HG02798 (cell line): ENCODE measurements at regions not wholly inside any gene's neighbourhood (a gene's known extent, or its start where the extent isn't known, plus 50 kb on each side); places are given as distances from the start of the nearest gene placed in this dataset.
"Not testable (repeated sequence)": the region's sequence is repeated elsewhere in the genome, so short reads cannot be mapped to it uniquely, and the experiment has no call there.

ENCODE experiments used
- ATAC-seq: cut with Tn5 transposase; IDR thresholded peaks from one replicate; pipeline ENCODE4 v1.9.1; 2021; ENCODE audit warnings: mild to moderate bottlenecking; ENCODE audit not compliant: unreplicated experiment, poor library complexity

DNA sequence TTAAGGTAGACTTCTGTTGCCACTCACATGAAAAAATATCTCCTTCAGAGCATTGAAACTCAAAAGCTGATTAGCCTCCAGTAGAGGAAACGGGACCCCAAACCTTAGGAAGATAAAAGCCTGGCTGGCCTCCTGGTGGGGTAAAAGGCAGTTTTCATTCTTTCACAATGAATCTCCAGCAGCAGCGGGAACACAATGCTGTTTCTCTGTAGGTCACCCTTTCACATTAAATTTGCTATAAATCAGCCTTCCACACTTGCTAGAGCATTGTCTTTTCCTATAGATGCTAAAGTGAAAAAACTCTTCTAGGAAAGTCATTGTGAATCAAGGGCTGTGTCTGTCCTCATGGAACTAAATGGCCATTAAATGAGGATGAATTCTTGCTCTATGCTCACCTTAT is 207.3 kb upstream of the MAGEB2 start:
- ATAC-seq = no peak

- ATAC-seq = no peak
Observed at GRCh38 chrX:30010471-30010870, 204.9 kb upstream of the MAGEB2 start.

- no peak for ATAC-seq
Observed at GRCh38 chrX:30015440-30015839, 199.9 kb upstream of the MAGEB2 start.

DNA sequence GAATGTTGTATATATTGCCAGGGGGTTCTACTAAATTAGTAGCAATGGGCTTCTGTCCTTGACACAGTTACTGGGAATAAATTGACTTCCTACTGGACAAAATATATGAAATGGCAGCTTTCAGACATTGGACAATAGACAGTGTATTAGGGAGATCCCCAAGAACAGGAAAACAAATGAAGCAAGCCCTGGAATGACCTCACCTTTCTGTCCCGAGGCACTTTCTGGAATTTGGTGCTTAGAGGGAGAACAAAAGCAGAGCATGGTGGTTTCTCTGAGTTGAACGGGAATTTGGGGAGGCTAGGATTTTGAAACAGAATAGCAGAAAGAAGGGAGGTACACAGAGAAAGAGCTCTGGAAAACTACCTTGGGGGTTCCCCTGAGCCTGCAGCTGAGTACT is 187.7 kb upstream of the MAGEB2 start:
- no peak for ATAC-seq

GRCh38 chrX:30036406-30036805 is 179.0 kb upstream of the MAGEB2 start:
- ATAC-seq = not testable (repeated sequence)

DNA sequence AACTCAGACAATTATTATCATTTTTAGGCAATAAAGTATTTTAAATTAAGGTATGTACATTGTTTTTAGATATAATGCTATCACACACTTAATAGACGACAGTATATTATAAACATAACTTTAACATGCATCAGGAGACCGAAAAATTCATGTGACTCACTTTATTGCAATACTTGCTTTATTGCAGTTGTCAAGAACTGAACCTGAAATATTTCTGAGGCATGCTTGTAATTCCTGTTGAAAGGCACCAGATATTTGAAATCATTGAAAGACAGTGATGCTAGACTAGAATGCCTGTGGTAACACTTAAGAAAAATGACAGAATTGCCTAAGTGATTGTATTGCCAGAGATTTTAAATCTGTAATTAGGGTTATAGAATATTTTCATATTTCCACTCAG is 175.6 kb upstream of the MAGEB2 start:
- ATAC-seq = no peak

GRCh38 chrX:30060718-30061117 is 154.6 kb upstream of the MAGEB2 start:
- ATAC-seq = no peak

DNA sequence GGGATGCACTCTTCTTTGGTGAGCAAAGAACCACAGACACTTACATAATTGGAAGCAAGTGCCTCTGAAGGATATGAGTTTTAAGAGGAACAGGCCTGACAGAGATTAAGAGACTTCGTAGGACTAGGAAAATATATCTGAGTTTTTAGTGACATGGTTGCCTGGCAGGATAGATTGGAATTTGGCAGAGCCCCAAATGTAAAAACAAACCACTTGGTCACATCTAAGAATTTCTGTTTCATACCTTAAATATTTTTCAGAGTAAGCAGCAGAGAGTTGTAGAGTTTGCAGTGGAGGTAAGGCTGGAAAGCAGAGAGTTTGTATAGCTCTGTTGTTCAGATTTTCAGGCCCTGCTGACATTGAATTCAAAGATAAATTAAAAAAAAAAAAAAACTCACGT is 150.1 kb upstream of the MAGEB2 start:
- no peak for ATAC-seq

DNA sequence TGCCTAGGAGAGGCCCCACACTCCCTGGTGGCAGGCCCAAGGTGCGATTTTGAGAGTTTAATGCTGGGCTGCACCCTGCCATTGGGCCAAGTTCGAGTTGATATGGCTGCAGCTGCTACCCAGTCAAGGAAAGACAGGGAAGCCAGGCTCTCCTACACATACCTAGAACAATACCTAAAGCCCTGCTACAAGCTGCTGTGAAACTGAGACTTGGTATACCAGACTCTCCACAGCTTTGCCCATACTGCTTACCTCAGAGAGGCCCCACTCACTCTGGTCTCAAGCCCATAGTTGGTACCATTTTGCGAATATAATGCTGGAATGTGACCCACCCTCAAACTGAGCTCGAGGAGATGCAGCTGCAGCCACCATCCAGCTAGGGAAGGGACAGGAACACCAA is 147.7 kb upstream of the MAGEB2 start:
- ATAC-seq = no peak

- no peak for ATAC-seq
Observed at GRCh38 chrX:30085571-30085970, 129.8 kb upstream of the MAGEB2 start.

GRCh38 chrX:30111431-30111830 is 103.9 kb upstream of the MAGEB2 start:
- ATAC-seq = no peak

GRCh38 chrX:30141966-30142365 is 73.4 kb upstream of the MAGEB2 start:
- peak; percentile 71 for ATAC-seq

DNA sequence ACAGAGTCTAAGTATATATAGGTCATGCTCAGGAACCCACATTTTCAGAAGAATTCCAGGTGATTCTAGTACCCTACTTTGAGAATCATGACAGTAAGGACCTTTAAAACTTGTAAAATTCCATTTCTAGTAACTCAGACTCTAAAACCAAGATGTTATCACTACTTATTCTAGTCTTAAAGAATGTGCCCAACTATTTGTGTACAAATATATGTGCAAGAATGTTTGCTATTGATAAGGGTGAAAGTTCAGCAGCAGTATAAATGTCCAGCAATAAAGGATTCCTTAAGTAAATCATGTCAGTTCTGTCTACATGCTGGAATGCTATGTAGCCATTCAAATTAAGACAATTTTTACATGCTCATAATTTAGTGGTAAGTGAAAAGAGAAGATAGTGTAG is 71.1 kb upstream of the MAGEB2 start:
- ATAC-seq = no peak

- no peak for ATAC-seq
Observed at GRCh38 chrX:30144971-30145731, 70.2 kb upstream of the MAGEB2 start.

GRCh38 chrX:30147996-30148643 is 67.2 kb upstream of the MAGEB2 start:
- ATAC-seq = no peak

DNA sequence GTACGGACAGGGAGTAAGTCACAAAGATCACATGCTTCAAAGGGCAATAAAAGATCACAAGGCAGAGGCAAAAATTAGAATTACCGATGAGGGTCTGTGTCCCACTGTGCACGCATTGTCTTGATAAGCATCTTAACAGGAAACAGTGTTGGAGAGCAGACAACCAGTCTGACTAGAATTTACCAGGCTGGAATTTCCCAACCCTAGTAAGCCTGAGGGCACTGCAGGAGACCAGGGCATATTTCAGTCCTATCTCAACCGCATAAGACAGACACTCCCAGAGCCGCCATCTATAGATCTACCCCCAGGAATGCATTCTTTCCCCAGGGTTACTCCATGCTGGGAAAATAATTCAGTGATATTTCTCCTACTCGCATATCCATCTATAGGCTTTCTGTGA is 66.2 kb upstream of the MAGEB2 start:
- not testable (repeated sequence) for ATAC-seq

DNA sequence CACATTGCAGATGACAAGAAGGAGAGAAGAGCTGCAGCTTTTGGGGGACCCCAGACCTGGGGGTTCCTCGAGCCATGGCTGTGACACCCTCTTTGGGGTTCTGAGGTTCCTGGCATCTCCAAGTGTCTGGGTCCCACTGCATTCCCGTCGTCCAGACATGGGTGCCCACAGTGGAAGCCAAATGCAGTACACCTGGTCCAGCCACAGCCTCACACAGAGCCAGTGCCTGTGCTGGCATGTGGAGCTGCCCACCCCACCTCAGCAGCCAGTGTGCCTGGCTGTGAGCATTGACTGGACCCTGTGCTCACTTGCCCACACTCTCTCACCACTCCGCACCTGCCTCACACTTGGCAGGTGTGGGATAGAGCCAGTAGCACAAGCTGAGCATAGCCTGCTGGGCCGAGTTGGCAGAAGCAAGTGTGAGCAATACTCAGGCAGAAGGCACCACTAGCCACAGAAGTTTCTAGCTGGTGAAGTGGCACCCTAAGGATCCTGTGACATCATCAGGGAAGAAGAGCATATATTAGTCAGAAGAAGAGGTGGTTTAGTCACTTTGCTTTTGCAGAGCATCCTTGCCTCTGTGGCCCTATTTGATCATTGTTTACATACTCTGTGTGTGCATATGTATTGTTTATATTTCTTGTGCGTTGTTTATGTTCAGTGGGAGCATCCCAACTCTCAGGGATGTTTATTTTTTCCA is 65.0 kb upstream of the MAGEB2 start:
- no peak for ATAC-seq

DNA sequence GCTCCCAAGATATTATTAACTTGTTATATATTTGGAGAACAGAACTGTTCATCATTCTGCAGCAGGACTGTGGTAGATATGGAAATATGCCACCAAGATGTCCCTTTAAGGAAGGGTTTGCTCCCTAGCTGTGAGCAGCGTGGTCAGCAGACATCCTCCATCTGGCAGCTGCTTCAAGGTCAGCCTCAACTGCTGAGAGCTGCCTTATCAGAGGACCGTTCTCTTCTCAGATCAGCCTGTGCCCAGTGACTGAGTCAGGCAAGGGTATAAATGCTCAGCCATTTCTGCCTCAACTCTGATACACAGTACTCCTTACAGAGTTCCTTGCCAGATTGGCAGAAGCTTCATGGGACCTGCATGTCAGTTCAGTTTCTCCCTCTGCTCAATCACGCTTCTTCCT is 63.4 kb upstream of the MAGEB2 start:
- ATAC-seq = no peak

GRCh38 chrX:30153175-30153880 is 62.0 kb upstream of the MAGEB2 start:
- no peak for ATAC-seq

DNA sequence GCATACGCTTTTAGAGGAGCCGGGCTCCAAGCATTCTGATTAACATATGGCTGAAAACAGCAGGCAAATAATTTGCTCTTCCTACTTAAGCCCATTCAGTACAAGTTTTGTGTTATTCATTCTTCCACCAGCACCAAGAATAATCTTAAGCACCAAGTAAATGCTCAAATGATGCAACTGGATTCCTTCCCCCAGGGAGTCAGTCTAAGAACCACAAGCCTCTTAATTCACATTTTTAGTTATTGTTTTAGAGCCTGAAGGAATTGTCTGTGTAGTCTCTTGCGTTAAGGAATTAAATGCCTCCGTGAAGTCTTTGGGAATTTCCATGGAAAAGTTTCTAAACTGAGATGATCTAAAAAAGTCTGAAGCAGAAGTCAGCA is 61.5 kb upstream of the MAGEB2 start:
- no peak for ATAC-seq

DNA sequence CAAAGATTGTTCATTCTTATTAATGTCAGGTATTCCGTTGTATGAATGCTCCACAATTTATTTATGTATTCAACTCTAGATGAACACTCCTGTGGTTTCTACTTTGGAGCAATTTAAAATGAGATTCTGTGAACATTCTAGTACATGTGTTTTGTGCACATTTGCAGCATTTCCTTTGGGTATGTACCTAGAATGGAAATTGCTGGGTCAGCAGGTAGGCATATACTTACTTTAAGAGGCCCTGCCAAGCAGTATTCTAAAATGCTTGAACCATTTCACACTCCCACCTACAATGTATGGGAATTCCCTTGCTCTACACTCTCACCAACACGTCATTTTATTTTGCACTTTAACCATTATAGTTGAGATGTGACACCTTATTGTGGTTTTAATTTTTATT is 59.4 kb upstream of the MAGEB2 start:
- ATAC-seq = no peak
